Coronary artery (tissue), 2 donors: ENCODE measurements at regions not wholly inside any gene's neighbourhood (a gene's known extent, or its start where the extent isn't known, plus 50 kb on each side); places are given as distances from the start of the nearest gene placed in this dataset.
"Not testable (repeated sequence)": the region's sequence is repeated elsewhere in the genome, so short reads cannot be mapped to it uniquely, and the experiment has no call there.

Experiments used
- DNase-seq: peaks from one replicate; pipeline ENCODE4 v3.0.0-alpha.2; 2017; ENCODE audit warnings: low spot score
- H3K27ac ChIP-seq, 2 donors: fragments of 200-600 bp; sonication (generic); one replicate each; pipeline ENCODE4 v1.5.1; 2016 to 2019
- H3K4me3 ChIP-seq: fragments of 200-600 bp; sonication (generic); 2 replicates; pipeline ENCODE4 v1.5.1; 2016; ENCODE audit warnings: mild to moderate bottlenecking, moderate library complexity
- CTCF ChIP-seq: fragments of 200-600 bp; sonication (generic); IDR thresholded peaks from one replicate; pipeline ENCODE4 v1.5.1; 2019; ENCODE audit warnings: antibody characterized with exemption

DNA sequence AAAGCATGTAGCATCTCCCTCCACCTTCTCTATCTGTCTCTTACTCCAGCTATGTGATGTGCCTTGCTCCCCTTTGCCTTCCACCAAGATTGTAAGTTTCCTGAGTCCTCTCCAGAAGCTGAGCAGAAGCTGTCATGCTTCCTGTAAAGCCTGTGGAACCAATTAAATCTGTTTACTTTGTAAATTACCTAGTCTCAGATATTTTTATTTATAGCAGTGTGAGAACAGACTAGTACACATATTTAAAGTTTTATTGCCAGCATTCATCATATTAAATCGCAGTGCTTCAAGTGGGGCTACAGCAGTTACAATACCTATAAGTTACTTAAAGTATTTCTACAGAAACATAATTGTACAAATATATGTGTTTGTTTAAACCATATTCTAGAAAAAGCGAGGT lies 973.1 kb downstream of the SLC16A7 start:
- Histone ChIP-seq H3K27ac (no peak overlapping the region), H3K4me3 (no peak overlapping the region)
- TF ChIP-seq CTCF: no peak
- no peak for DNase-seq

DNA sequence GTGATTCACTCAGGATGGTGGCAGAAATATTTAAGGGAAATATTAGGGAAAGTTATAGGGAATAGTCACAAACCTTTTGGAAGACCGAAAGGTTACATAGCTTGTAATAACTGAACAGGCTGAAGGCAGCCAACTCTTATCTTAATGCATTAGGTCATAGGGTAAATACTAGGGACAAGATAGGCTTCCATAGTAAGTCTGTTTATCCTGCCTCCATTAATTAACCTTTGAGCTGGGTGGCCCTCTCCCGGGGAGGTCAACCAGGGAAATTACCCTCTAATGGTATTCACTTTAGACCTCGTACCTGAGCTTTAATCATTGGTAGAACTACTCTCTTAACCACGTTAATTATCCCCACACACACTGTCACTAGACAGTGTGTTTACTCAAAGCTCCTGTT lies 981.8 kb downstream of the SLC16A7 start:
- H3K4me3 ChIP-seq: no peak overlapping the region
- no peak for DNase-seq
- no peak for TF ChIP-seq CTCF
- no peak overlapping the region for H3K27ac ChIP-seq

- not testable (repeated sequence) for H3K4me3 ChIP-seq, DNase-seq, H3K27ac ChIP-seq
Observed at GRCh38 chr12:60587664-60588063, 991.8 kb downstream of the SLC16A7 start.

- H3K4me3 ChIP-seq: no peak overlapping the region
- TF ChIP-seq CTCF: no peak
- no peak overlapping the region for H3K27ac ChIP-seq
- DNase-seq: no peak
Observed at GRCh38 chr12:60594035-60594711, 998.3 kb downstream of the SLC16A7 start.

DNA sequence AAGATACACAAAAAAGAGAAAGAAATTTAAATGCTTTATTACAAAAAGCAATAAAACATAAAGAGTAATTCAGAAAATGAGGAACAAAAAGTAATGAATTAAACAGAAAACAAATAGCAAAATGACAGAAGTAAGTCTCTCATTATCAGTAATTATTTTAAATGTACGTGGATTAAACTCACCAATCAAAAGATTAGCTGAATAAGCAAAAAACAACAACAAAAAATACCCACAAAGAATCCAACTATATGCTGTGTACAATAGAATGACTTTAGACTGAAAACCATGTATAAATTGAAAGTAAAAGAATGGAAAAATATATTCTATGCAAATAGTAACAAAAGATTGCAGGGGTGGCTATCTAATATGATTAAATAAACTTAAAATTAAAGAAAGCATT lies 1006.8 kb downstream of the SLC16A7 start:
- TF ChIP-seq CTCF: no peak
- no peak overlapping the region for H3K27ac ChIP-seq
- no peak overlapping the region for H3K4me3 ChIP-seq
- DNase-seq: no peak

- not testable (repeated sequence) for DNase-seq, H3K27ac ChIP-seq, H3K4me3 ChIP-seq
Observed at GRCh38 chr12:60603475-60603874, 1007.6 kb downstream of the SLC16A7 start.

- no peak for DNase-seq
- no peak for TF ChIP-seq CTCF
- H3K4me3 ChIP-seq: no peak overlapping the region
- no peak overlapping the region for H3K27ac ChIP-seq
Observed at GRCh38 chr12:60616400-60616799, 1020.6 kb downstream of the SLC16A7 start.

GRCh38 chr12:60630796-60631195 lies 1035.0 kb downstream of the SLC16A7 start:
- TF ChIP-seq CTCF: no peak
- H3K4me3 ChIP-seq: no peak overlapping the region
- no peak overlapping the region for H3K27ac ChIP-seq
- DNase-seq: no peak
